ENCODE measurements at regions not wholly inside any gene's neighbourhood (a gene's known extent, or its start where the extent isn't known, plus 50 kb on each side); places are given as distances from the start of the nearest gene placed in this dataset.

- no peak overlapping the region for H2AFZ ChIP-seq (ENCODE audit: low read depth, low read length)
- H3K4me1 ChIP-seq (ENCODE audit: control insufficient read depth, extremely low read depth, insufficient read depth, low read length) = no peaks in the 10 kb centered on the region
- H3K27me3 ChIP-seq (ENCODE audit: control insufficient read depth in 2 of 2, insufficient read depth in 2 of 2, low read length in 2 of 2) = no peaks in the 10 kb centered on the region
- H3K4me2 ChIP-seq (ENCODE audit: insufficient read depth, low read length) = no peak overlapping the region
- H3K27ac ChIP-seq (ENCODE audit: insufficient read depth, low read depth, low read length) = no peak overlapping the region
- no peak for DNase-seq (ENCODE audit: low read depth, low spot score)
- no peak for FAIRE-seq
- TF ChIP-seq POLR2AphosphoS5 (IDR thresholded peaks at IDR 0.05; ENCODE audit: insufficient read depth, low read depth, low read length) = no peak
- TF ChIP-seq JUN (IDR thresholded peaks at IDR 0.05; ENCODE audit: borderline replicate concordance, insufficient read depth, insufficient read length, low read depth) = no peak
- TF ChIP-seq POLR2A (IDR thresholded peaks at IDR 0.05; ENCODE audit: low read depth, low read length) = no peak
- no peak for TF ChIP-seq EZH2 (IDR thresholded peaks at IDR 0.05; ENCODE audit: borderline replicate concordance, low read depth, low read length, severe bottlenecking)
- TF ChIP-seq FOS (IDR thresholded peaks at IDR 0.05; ENCODE audit: borderline replicate concordance, insufficient read depth, low read length) = no peak
- TF ChIP-seq MYC (IDR thresholded peaks at IDR 0.05; ENCODE audit: low read depth, low read length) = no peak
- no peak for TF ChIP-seq MAX (IDR thresholded peaks at IDR 0.05; ENCODE audit: insufficient read depth, insufficient read length)
- no peak for TF ChIP-seq GATA2 (IDR thresholded peaks at IDR 0.05; ENCODE audit: insufficient read depth, insufficient read length, low read depth, low read length)
- no peaks in the 10 kb centered on the region for H3K36me3 ChIP-seq (ENCODE audit: control insufficient read depth in 2 of 2, extremely low read depth in 1 of 2, insufficient read depth in 2 of 2, low read length in 2 of 2)
- H3K79me2 ChIP-seq (ENCODE audit: control insufficient read depth, insufficient read depth, low read length) = no peaks in the 10 kb centered on the region
- H3K4me3 ChIP-seq (replicated peaks in 1 of 3; ENCODE audit: insufficient read depth in 1 of 3, low read depth in 1 of 3, low read length in 3 of 3) = no peak overlapping the region
- no TSS peak for BruUV-seq (replicated peaks)
- no peaks in the 10 kb centered on the region for H4K20me1 ChIP-seq (replicated peaks; ENCODE audit: control insufficient read depth, extremely low read depth, insufficient read depth, low read length)
- H3K9ac ChIP-seq (replicated peaks; ENCODE audit: extremely low read depth, insufficient read depth, low read length) = no peak overlapping the region
- peaks cover 2% of the 10 kb centered on the region for H3K9me3 ChIP-seq (replicated peaks; ENCODE audit: control insufficient read depth, insufficient read depth, low read length)
- intact Hi-C loops (cut with micrococcal nuclease) (no loop called here), dilution Hi-C loops (cut with MboI; ENCODE audit: extremely low pct_ligation_motif_present, low sequenced_read_pairs) (no loop called here)
- CTCF ChIA-PET = no interaction called here
- POLR2A ChIA-PET = no interaction called here
- H3K9me1 ChIP-seq (replicated peaks; ENCODE audit: control insufficient read depth, extremely low read depth, insufficient read depth, low read length) = no peaks in the 10 kb centered on the region
Measured at GRCh38 chr3:74845081-74845480, 230.6 kb upstream of the CNTN3 start.

- CTCF ChIA-PET = no interaction called here
- TF ChIP-seq CTCF (IDR thresholded peaks at IDR 0.05; ENCODE audit: extremely low read depth in 1 of 2, insufficient read depth in 1 of 2, low read depth in 1 of 2, low read length in 2 of 2) (no peak), POLR2A (IDR thresholded peaks at IDR 0.05; ENCODE audit: low read depth, low read length) (no peak), MYC (IDR thresholded peaks at IDR 0.05; ENCODE audit: low read depth, low read length) (no peak)
- Histone ChIP-seq H3K27ac (ENCODE audit: insufficient read depth, low read depth, low read length) (no peak overlapping the region), H3K36me3 (ENCODE audit: control insufficient read depth in 2 of 2, extremely low read depth in 1 of 2, insufficient read depth in 2 of 2, low read length in 2 of 2) (no peaks in the 10 kb centered on the region), H2AFZ (ENCODE audit: low read depth, low read length) (no peak overlapping the region), H3K4me1 (ENCODE audit: control insufficient read depth, extremely low read depth, insufficient read depth, low read length) (no peaks in the 10 kb centered on the region), H3K9me1 (replicated peaks; ENCODE audit: control insufficient read depth, extremely low read depth, insufficient read depth, low read length) (no peaks in the 10 kb centered on the region), H3K79me2 (ENCODE audit: control insufficient read depth, insufficient read depth, low read length) (no peaks in the 10 kb centered on the region), H3K9ac (replicated peaks; ENCODE audit: extremely low read depth, insufficient read depth, low read length) (no peak overlapping the region), H3K27me3 (ENCODE audit: control insufficient read depth in 2 of 2, insufficient read depth in 2 of 2, low read length in 2 of 2) (no peaks in the 10 kb centered on the region), H3K9me3 (replicated peaks; ENCODE audit: control insufficient read depth, insufficient read depth, low read length) (peaks cover 2% of the 10 kb centered on the region), H3K4me2 (ENCODE audit: insufficient read depth, low read length) (no peak overlapping the region), H4K20me1 (replicated peaks; ENCODE audit: control insufficient read depth, extremely low read depth, insufficient read depth, low read length) (no peaks in the 10 kb centered on the region), H3K4me3 (replicated peaks in 1 of 3; ENCODE audit: insufficient read depth in 1 of 3, low read depth in 1 of 3, low read length in 3 of 3) (no peak overlapping the region)
- no peak for FAIRE-seq
- no peak for DNase-seq (ENCODE audit: low read depth, low spot score)
- dilution Hi-C loops (cut with MboI; ENCODE audit: extremely low pct_ligation_motif_present, low sequenced_read_pairs) (no loop called here), intact Hi-C loops (cut with micrococcal nuclease) (no loop called here)
- POLR2A ChIA-PET = no interaction called here
- no TSS peak for BruUV-seq (replicated peaks)
Measured at GRCh38 chr3:74844428-74844827, 230.0 kb upstream of the CNTN3 start.
